ENCODE measurements at regions not wholly inside any gene's neighbourhood (a gene's known extent, or its start where the extent isn't known, plus 50 kb on each side); places are given as distances from the start of the nearest gene placed in this dataset.

GRCh38 chr3:106963442-106963841, 413.8 kb upstream of the CCDC54 start:
- no peak for TF ChIP-seq POLR2AphosphoS5 (IDR thresholded peaks at IDR 0.05; ENCODE audit: low read depth, low read length)
- no peak for TF ChIP-seq POLR2A (IDR thresholded peaks at IDR 0.05; ENCODE audit: low read depth, low read length)
- TF ChIP-seq TAF1 (IDR thresholded peaks at IDR 0.05; ENCODE audit: low read depth, low read length): no peak
- TF ChIP-seq POU2F2 (IDR thresholded peaks at IDR 0.05; ENCODE audit: low read depth, low read length): no peak
- no peak for TF ChIP-seq SPI1 (IDR thresholded peaks at IDR 0.05; ENCODE audit: low read depth, low read length)
- TF ChIP-seq PAX5 (IDR thresholded peaks at IDR 0.05; ENCODE audit: insufficient read depth, low read length, severe bottlenecking): no peak

All from GM12891 (cell line).